Kidney epithelial cell (primary cell): ENCODE measurements at regions not wholly inside any gene's neighbourhood (a gene's known extent, or its start where the extent isn't known, plus 50 kb on each side); places are given as distances from the start of the nearest gene placed in this dataset.

Source experiments
- DNase-seq: peaks from one replicate; pipeline ENCODE4 v3.0.0-alpha.2; 2010; ENCODE audit warnings: low read depth
- H3K27me3 ChIP-seq: 2 replicates; pipeline ENCODE4 v1.6.0; 2011; ENCODE audit warnings: low read length; ENCODE audit not compliant: control insufficient read depth, insufficient read depth
- H3K36me3 ChIP-seq: 2 replicates; pipeline ENCODE4 v1.5.1; 2011; ENCODE audit warnings: low read length; ENCODE audit not compliant: control insufficient read depth, insufficient read depth
- H3K4me3 ChIP-seq: 2 replicates; pipeline ENCODE4 v1.5.1; 2011; ENCODE audit warnings: low read depth, mild to moderate bottlenecking, control low read depth, low read length
- TF ChIP-seq, protein P1 (sequence below): IDR thresholded peaks from 2 replicates; pipeline ENCODE4 v1.5.1; 2011; ENCODE audit warnings: mild to moderate bottlenecking, moderate library complexity, low read length, control low read depth, inconsistent platforms; ENCODE audit not compliant: insufficient read depth, poor library complexity, severe bottlenecking

DNA sequence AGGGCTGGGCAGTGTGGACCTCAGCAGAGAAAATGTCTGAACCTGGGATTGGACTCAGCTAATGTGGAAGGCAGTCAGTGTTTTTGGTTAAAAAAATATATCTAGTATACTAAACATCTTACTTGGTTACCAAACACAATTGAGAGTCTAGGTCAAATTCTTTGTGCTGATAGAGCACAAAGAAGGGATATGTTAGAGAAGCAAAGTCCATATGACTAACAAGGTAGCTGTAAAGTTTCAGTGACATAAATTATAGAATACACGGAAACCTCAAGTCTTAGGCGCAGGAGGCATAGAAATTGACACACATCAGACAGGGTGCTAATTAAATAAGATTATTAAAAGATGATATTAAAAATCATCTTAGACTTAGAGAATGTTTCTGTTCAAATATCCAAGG, 718.3 kb downstream of the TLR4 start:
- no peak for DNase-seq
- Histone ChIP-seq H3K27me3 (no peaks in the 10 kb centered on the region), H3K36me3 (no peaks in the 10 kb centered on the region), H3K4me3 (no peak overlapping the region)
- TF ChIP-seq, protein P1, sequence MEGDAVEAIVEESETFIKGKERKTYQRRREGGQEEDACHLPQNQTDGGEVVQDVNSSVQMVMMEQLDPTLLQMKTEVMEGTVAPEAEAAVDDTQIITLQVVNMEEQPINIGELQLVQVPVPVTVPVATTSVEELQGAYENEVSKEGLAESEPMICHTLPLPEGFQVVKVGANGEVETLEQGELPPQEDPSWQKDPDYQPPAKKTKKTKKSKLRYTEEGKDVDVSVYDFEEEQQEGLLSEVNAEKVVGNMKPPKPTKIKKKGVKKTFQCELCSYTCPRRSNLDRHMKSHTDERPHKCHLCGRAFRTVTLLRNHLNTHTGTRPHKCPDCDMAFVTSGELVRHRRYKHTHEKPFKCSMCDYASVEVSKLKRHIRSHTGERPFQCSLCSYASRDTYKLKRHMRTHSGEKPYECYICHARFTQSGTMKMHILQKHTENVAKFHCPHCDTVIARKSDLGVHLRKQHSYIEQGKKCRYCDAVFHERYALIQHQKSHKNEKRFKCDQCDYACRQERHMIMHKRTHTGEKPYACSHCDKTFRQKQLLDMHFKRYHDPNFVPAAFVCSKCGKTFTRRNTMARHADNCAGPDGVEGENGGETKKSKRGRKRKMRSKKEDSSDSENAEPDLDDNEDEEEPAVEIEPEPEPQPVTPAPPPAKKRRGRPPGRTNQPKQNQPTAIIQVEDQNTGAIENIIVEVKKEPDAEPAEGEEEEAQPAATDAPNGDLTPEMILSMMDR, result no peak

DNA sequence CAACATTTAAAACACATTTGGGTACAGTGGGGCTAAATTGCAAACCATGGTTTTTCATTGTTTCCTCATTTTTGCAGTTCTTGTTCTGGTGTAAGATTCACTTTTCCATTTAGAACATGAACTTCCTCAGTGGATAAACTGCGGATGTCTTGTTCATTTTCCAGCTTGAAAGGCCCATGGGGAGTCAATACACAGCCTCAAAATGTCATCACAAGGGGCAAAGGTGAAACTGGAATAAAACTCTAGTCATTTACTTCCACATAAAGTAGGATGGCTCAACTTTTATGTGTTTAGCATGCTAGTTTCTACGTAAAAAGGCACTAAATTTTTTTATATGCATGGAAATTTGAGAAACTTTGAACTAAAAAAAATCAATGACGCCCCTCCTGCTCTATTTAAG, 718.8 kb downstream of the TLR4 start:
- Histone ChIP-seq H3K36me3 (no peaks in the 10 kb centered on the region), H3K27me3 (no peaks in the 10 kb centered on the region), H3K4me3 (no peak overlapping the region)
- TF ChIP-seq, protein P1, result no peak
- no peak for DNase-seq

DNA sequence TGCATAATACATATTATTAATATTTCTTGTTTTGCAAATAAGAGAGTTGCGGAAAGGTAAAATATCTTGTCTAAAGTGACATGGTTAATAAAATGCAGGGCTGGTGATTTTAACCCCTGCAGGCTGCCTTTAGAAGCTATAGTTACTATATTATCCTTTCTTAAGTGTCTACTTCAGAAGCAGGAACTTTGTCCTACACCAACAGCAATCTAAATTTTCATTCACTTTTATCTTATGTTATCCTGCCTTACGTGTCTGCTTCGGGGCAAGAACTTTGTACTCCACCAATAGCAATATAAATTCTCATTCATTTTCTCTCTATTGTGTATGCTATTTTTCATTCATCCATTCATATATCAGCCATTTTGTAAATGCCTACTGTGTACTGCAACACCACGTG, 719.5 kb downstream of the TLR4 start:
- Histone ChIP-seq H3K27me3 (no peaks in the 10 kb centered on the region), H3K4me3 (no peak overlapping the region), H3K36me3 (no peaks in the 10 kb centered on the region)
- TF ChIP-seq, protein P1, result no peak
- no peak for DNase-seq

DNA sequence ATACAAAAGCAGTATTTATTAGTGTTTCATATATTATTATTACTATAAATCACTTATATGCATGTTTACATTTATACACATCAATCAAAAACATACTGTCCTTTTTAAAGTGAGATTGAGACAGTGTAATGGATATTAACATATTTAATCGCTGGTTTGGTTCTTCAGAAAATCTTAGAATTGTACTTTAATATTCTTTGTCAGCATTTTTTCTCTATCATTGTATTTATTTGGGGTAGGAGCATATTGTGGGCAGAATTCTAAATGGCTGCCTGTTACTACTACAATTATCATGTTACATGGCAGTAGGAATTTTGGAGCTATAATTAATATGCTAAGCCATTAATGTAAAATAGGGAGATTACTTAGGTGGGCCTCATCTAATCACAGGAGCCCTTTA, 722.6 kb downstream of the TLR4 start:
- no peak for DNase-seq
- Histone ChIP-seq H3K27me3 (no peaks in the 10 kb centered on the region), H3K4me3 (no peak overlapping the region), H3K36me3 (no peaks in the 10 kb centered on the region)
- TF ChIP-seq, protein P1, result no peak

DNA sequence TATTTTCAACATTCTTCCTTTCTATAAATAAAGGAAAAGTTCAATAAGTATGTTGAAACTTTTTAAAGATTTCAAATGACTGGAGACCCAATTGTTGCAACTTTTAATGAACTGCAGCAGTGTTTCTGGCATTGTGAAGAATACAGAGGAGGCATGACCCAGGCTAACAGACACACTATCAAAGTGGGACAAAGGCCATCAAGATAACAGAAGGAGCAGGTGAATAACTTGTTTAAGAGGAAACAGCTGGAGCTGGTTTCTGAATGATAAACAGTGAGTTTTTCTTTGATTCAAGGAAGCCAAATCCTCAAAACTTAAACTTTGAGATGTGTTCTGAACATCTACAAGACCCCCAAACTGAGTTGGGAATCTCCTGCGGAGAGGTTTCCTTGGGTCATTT, 734.6 kb downstream of the TLR4 start:
- H3K36me3 ChIP-seq, result no peaks in the 10 kb centered on the region
- H3K4me3 ChIP-seq, result no peak overlapping the region
- no peaks in the 10 kb centered on the region for H3K27me3 ChIP-seq
- DNase-seq, result no peak
- TF ChIP-seq, protein P1, result no peak

DNA sequence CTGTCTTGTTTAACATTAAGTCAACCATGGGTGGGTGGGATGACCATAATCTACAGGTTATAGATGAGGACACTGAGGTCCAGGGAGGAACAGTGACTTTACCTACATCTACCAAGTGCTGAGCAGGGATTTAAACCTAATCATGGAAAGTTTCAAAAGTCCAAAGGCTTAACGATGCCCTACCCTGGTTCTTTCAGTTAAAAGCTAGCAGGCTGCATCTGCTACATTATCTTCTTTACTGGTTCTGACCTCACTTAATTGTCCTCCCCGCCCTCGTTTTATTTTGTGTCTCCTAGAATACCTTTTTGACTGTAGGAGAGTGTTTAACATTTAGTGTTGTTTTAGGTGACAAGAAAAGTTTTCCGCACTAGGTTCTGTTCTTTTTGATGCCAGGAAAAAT, 735.2 kb downstream of the TLR4 start:
- Histone ChIP-seq H3K36me3 (no peaks in the 10 kb centered on the region), H3K4me3 (no peak overlapping the region)
- TF ChIP-seq, protein P1, result no peak

More for the DNA sequence above, 735.2 kb downstream of the TLR4 start:
- no peaks in the 10 kb centered on the region for H3K27me3 ChIP-seq
- no peak for DNase-seq
